ENCODE measurements at regions not wholly inside any gene's neighbourhood (a gene's known extent, or its start where the extent isn't known, plus 50 kb on each side); places are given as distances from the start of the nearest gene placed in this dataset.

DNA sequence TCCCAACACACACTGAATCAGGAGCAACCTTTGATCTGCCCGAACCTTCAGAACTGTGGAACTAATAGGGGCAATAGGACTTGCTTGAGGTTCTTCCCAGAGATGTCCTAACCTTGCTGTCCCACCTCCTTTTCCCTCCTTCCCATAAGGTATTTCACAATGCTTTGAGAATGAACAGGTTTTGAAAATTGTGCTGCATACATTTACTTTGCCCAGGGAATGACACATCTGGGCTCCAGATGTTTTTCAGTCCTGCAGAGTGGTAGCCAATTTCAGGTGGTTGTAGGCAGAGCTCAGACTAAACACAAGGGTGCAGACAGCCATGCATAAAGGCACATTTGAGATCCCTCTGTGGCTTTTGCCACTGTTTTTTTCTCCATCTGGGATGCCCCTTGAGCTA is 206.7 kb upstream of the PWP1 start:
- DNase-seq: no peak

- DNase-seq: no peak
Observed at GRCh38 chr12:107480836-107481608, 204.6 kb upstream of the PWP1 start.

- DNase-seq: no peak
Observed at GRCh38 chr12:107484230-107484629, 201.4 kb upstream of the PWP1 start.

DNA sequence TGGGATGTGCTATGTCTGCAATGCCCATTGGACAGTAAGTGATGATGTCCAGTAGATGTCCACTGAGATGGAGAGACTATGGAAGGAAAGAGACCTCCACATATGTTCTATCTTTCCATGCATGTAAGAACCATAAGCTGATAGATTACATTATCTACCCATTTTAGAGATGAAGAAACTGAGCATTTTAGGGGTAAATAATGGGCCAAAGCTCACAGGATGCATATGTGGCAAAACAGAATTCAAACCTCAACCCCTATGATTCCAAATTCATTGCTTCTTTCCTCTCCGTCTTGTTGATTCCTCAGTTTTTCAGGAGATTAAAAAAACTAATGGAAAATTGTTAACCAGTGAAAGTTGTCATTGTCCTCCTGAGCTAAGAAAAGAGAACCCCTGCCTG is 200.7 kb upstream of the PWP1 start:
- no peak for DNase-seq

GRCh38 chr12:107485731-107486130 is 199.9 kb upstream of the PWP1 start:
- no peak for DNase-seq

GRCh38 chr12:107486140-107486892 is 199.3 kb upstream of the PWP1 start:
- no peak for DNase-seq

GRCh38 chr12:107487011-107487680 is 198.5 kb upstream of the PWP1 start:
- DNase-seq: no peak

DNA sequence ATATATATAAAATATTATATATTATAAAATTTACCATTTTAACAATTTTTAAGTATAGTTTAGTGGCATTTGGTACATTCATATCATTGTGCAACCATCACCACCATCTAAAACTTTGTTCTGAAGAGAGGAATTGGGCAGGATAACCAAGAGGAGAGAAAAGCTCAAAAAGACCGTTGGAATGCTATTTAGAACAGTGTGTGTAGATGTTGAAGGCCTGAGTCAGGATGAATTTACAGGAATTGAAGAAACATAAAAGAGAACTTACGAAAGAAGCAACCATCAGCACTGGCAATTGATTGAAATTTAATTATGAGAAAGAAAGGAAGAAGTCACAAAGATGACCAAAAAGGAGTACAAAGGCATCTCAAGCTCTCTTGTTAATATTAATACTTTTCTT is 196.9 kb upstream of the PWP1 start:
- no peak for DNase-seq

- DNase-seq: no peak
Observed at GRCh38 chr12:107490010-107490409, 195.6 kb upstream of the PWP1 start.

GRCh38 chr12:107491856-107492255 is 193.7 kb upstream of the PWP1 start:
- no peak for DNase-seq

- DNase-seq: no peak
Observed at GRCh38 chr12:107492393-107493134, 193.0 kb upstream of the PWP1 start.

DNA sequence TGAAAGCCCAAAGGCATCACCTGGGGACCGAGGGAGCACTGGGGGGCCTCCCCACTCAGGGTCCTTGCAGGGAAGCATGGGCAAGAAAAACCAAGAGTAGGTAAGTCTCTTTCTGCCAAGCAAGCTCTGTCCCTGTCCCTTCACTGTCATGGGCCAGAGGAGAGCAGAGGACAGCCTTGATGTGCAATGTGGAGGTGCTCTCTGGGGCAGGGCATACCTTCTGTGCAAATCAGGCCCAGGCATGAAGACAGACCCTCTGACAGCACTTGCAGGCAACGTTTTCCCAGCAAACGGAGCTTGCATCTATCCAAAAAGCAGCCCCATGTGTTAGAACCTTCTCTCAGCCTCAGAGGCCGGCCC is 192.5 kb upstream of the PWP1 start:
- no peak for DNase-seq

DNA sequence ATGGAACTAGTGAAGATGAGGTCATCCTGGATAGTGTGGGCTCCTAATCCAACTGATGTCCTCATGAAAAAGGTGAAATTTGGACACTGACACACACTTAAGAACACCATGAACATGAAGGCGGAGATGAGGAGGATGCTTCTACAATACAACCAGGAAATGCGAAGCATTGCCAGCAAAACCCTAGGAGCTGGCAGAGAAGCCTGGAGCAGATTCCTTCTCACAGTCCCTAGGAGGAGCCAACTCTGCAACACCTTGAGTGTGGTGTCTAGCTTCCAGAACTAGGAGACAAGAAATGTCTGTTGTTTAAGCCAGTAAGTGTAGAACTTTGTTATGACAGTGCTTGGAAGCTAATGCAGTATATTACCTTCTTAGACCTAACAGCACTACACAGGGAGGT is 191.9 kb upstream of the PWP1 start:
- no peak for DNase-seq

DNA sequence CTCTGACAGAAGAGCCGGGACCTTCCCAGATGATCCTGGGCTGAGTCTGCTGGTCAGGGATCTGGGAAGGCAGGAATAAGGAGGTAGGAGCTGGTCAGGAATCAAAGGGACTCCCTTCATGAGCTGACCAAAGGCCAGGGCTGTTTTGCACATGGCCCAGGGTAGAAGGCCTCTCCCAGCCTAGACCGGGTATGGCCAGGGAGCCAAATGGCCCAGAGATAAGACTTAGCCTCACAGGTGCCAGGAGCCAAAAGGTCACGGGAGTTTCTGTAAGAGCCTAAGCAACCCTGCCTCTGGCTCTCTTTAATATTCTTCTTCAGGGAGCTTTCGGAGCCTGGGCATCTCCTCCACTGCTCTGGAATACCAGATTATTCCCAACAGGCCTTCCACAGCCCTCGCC is 191.3 kb upstream of the PWP1 start:
- DNase-seq: no peak

DNA sequence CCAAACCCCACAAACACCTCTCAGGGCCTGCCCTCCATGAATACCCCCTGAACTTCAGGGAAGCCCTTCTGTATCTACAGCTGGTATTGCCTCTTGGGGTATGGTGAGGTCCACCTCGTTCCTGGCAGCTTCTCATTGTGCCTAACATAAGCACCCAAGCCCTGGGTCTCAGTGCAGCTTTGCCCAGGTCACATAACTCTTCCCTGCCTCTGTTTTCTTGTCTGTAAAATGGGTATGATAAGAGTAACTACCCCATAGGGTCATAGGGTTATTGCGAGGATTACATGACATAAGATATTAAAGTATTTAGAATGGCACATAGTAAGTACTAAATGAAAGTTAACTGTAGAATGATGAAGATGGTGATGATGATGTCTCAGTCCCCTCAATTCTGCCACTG is 190.0 kb upstream of the PWP1 start:
- no peak for DNase-seq

DNA sequence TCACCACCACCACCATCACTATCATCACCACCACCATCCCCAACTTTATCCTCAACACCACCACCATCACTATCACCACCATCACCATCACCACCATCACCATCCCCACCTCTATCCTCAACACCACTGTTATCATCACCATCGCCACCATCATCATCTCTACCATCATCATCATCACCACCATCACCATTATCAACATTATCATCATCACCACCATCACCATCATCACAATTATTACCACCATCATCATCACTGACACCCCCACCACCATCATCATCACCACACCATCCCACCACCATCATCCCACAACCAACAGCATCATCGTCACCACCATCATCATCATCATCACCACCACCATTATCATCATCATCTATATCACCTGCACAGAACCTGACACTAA is 188.4 kb upstream of the PWP1 start:
- no peak for DNase-seq

DNA sequence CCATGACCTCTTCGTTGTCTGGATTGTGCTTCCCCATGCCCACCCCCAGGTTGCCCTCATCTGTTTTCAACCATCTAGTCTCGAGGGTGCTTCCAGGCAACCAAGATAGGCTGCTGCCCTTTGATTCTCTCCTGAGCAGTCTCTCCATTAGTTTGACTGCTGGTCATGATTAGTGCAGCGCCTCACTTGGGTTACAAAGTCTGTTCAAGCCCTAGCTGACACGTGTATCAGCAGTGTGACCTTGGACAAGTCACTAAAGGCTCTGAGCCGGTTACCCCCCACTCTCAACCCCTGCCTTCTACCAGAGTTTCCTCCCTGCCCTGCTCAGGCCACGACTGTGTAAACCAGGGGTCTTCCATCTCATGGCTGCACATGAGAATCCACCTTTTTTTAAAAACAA is 185.3 kb upstream of the PWP1 start:
- DNase-seq: no peak

DNA sequence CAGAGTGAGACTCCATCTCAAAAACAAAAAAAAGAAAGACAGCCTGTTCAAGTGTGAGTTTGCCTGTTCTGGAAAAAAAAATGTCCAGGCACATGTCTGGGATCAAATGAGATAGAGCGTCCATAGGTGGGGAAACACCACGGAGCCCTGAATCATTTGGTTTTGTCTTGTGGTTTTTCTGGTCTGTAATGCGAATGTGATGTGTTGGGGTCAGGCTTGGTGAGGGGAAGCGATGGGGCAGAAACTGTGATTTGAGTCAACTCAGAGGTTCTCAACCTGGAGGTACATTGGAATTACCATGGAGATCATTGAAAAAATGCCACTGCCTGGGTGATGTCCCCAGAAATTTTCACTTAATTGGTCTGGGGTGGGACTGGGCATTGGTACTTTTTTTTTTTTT is 183.9 kb upstream of the PWP1 start:
- no peak for DNase-seq

DNA sequence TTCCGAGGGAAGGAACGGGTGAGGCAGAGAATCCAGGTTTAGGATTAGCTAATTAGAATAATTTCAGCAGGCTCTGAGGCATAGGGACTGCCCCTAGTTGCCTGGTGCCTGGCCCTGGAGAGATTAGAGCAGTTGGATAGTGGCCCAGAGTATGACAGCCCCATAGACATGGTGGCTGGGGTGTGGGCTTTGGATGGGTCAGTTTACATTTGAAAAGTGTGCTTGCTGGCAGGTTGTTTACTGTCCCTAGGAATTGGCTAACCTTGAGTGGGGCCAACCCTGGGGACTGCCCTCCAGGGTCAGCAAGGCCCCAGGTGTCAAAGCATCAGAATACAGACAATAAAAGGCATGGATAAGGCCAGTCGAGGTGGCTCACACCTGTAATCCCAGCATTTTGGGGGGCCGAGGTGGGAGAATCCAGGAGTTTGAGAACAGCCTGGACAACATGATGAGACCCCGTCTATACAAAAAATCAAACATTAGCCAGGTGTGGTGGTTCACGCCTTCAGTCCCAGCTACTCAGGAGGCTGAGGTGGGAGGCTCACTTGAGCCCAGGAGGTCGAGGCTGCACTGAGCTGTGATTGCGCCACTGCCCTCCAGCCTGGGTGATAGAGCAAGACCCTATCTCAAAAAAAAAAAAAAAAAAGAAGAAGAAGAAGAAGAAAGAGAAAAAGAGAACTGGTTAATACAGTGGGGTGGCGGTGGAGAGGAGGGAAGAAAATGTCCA is 182.3 kb upstream of the PWP1 start:
- no peak for DNase-seq

GRCh38 chr12:107503887-107504885 is 181.4 kb upstream of the PWP1 start:
- DNase-seq: no peak

- DNase-seq: no peak
Observed at GRCh38 chr12:107509421-107509820, 176.2 kb upstream of the PWP1 start.

All from SW 1271 (cell line).